C4-2B (cell line): ENCODE measurements at regions not wholly inside any gene's neighbourhood (a gene's known extent, or its start where the extent isn't known, plus 50 kb on each side); places are given as distances from the start of the nearest gene placed in this dataset.

Experiments used
- H3K27ac ChIP-seq: fragments of 450-650 bp; 2 replicates; pipeline ENCODE4 v1.5.1; 2017
- ZFX ChIP-seq: fragments of 450-650 bp; IDR thresholded peaks from 2 replicates; pipeline ENCODE4 v1.6.1; 2017
- TF ChIP-seq, protein P1 (sequence below): fragments of 450-650 bp; conservative IDR thresholded peaks from 2 replicates; pipeline ENCODE4 v1.5.1; 2017; ENCODE audit warnings: mild to moderate bottlenecking

DNA sequence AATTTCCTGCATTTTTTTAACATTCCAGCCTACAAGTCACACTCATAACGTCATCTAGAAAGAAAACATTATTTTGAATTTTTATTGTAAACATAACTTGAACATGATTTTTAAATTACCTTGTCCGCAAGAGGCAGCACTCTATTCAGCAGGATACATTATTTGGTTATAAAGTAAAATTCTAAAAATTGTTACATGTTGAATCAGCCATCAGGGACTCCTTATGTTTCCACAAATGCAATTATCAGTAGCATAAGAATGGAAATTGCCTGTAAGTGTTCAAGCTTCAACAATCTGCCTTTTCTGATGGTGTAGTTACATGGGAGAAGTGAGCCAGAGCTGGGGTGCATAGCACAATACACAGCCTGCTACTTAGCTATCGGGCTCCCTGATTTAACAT, 97.5 kb downstream of the ZNF365 start:
- TF ChIP-seq ZFX: no peak
- TF ChIP-seq, protein P1, sequence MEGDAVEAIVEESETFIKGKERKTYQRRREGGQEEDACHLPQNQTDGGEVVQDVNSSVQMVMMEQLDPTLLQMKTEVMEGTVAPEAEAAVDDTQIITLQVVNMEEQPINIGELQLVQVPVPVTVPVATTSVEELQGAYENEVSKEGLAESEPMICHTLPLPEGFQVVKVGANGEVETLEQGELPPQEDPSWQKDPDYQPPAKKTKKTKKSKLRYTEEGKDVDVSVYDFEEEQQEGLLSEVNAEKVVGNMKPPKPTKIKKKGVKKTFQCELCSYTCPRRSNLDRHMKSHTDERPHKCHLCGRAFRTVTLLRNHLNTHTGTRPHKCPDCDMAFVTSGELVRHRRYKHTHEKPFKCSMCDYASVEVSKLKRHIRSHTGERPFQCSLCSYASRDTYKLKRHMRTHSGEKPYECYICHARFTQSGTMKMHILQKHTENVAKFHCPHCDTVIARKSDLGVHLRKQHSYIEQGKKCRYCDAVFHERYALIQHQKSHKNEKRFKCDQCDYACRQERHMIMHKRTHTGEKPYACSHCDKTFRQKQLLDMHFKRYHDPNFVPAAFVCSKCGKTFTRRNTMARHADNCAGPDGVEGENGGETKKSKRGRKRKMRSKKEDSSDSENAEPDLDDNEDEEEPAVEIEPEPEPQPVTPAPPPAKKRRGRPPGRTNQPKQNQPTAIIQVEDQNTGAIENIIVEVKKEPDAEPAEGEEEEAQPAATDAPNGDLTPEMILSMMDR: no peak
- no peak overlapping the region for H3K27ac ChIP-seq

DNA sequence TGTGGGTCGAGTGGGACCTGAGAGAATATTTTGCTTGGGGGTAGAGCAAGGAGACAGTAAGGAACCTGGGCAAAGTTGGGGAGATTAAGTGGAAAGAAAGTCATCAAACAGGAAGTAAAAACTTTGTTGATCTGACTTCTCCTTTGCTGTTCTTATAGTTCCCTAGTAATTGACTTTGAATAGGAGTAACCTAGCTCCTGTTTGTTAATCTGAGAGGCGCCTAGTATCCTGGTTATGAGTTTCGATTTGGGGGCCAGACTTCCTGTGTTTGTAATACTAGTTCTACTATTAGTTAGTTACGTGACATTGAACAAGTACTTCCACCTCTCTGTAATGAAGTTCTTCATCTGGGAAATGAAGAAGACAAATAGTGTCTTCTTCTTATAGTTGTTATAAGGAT, 99.1 kb downstream of the ZNF365 start:
- no peak for TF ChIP-seq ZFX
- TF ChIP-seq, protein P1: no peak
- H3K27ac ChIP-seq: no peak overlapping the region

DNA sequence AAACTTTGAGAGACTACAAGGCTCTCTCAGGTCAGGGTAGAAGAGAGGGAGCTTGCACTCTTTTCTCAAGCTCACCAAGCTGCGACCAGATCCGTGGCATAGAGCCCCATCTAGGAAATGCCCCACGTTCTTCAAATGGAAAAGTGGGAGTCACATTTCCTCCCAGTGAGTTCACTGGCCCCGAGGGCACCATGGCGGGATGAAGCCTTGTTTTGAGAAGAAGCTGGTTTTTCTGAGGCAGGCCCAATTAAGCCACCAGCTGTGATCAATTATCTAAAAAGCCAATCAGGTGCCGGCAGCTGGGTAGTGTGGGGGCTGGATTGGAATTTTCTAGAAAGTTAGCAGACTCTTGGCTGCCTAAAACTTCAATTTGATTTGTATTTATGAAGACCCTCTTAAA, 101.4 kb downstream of the ZNF365 start:
- TF ChIP-seq, protein P1: no peak
- no peak for TF ChIP-seq ZFX
- H3K27ac ChIP-seq: no peak overlapping the region

DNA sequence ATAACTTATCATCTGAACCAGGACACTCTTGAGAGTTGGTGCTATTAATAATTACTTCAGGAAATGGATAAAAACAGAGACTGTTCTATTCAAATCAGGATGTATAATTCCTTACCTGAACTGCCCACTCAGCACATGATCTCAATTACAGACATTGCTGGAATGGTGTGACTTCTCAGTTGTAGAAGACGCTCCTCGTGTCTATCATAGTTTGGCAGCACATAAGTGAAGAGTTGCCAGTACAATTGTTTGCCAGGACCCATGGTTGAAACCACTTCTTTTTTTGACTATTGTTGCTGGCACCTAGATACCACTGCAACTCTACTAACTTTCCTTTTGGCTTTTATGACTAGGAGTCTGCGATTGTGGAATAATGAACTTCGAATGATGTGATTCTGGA, 105.4 kb downstream of the ZNF365 start:
- H3K27ac ChIP-seq: no peak overlapping the region
- no peak for TF ChIP-seq ZFX
- TF ChIP-seq, protein P1: no peak

DNA sequence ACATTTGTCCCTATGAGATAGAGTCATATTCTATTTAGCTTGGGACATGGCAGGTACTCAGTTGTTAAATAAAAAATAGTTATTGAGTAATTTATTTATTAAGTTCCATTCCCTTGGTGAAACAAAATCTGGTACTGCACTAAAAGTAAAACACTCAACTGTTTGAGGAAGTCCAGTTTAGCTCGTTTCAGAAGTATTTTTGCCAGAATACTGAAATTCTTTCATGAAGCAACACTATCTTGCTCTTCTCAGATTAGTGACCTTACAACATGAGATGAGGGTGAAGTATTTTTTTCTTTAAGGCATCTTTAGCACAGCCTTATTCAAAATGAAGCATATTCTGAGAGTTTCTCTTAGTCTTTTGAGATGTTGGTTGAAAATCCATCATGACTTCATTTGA, 106.0 kb downstream of the ZNF365 start:
- TF ChIP-seq, protein P1: no peak
- no peak for TF ChIP-seq ZFX
- no peak overlapping the region for H3K27ac ChIP-seq

DNA sequence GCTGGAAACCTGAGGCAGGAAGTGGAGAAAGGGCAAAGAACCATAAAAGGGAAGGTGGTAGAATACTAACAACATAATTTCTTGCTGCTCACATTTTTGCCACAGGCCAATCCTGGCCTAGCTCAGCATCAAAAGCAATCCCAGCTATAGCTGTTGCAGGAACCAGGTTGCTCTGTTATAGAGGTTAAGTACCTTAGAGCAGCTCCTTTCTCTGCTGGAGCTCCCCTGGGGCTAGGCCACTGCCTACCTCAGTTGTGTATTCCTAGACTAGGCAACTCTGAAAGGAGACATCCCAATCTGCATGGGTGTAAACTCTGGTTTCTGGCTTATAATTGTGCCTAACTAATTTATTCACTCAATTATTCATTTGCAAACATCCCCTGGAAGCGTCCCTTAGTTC, 108.4 kb downstream of the ZNF365 start:
- TF ChIP-seq, protein P1: no peak
- no peak for TF ChIP-seq ZFX
- H3K27ac ChIP-seq: no peak overlapping the region

DNA sequence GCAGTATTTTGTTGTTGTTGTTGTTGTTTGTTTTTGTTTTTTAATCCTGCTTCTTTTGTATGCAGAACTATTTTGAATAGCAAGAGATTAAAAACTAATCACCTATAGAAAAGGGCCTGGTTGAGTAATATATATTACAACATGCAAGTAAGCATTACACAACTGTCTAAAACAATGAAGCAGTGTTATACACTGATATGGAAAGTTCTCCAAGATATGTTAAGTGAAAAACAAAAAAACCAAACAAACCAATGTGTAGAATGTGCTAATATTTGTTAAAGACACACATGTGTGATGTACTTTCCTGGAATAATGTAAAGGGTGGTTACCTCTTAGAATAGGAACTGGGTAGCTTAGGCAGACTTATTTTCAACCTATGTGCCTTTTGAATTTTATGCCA, 117.4 kb downstream of the ZNF365 start:
- no peak overlapping the region for H3K27ac ChIP-seq
- TF ChIP-seq, protein P1: no peak
